Limb (tissue), 2 donors: ENCODE measurements at regions not wholly inside any gene's neighbourhood (a gene's known extent, or its start where the extent isn't known, plus 50 kb on each side); places are given as distances from the start of the nearest gene placed in this dataset.

Experiments
- DNase-seq, 2 donors: peaks; one replicate each; pipeline ENCODE4 v3.0.0-alpha.2; 2016; ENCODE audit errors: extremely low spot score in 2 of 2

GRCh38 chr1:14494911-14495310 lies 103.6 kb upstream of the KAZN start:
- no peak for DNase-seq

- no peak for DNase-seq
These were observed 103.1 kb upstream of the KAZN start for GRCh38 chr1:14495381-14495780.

- DNase-seq = no peak
These were observed 102.5 kb upstream of the KAZN start for GRCh38 chr1:14495996-14496395.

- DNase-seq = peak in 1 of 2 donors; percentile 12
These were observed 99.6 kb upstream of the KAZN start for GRCh38 chr1:14498839-14499238.

- DNase-seq = no peak
These were observed 99.0 kb upstream of the KAZN start for GRCh38 chr1:14499312-14500040.

GRCh38 chr1:14500041-14500440 lies 98.4 kb upstream of the KAZN start:
- DNase-seq = no peak

- no peak for DNase-seq
These were observed 97.6 kb upstream of the KAZN start for GRCh38 chr1:14500912-14501311.

- no peak for DNase-seq
These were observed 94.0 kb upstream of the KAZN start for GRCh38 chr1:14504517-14504916.

GRCh38 chr1:14506471-14507255 lies 91.8 kb upstream of the KAZN start:
- no peak for DNase-seq

- DNase-seq = peak in 1 of 2 donors; percentile 87
These were observed 91.2 kb upstream of the KAZN start for GRCh38 chr1:14507262-14507661.

GRCh38 chr1:14508613-14509012 lies 89.9 kb upstream of the KAZN start:
- no peak for DNase-seq

GRCh38 chr1:14511166-14511680 lies 87.3 kb upstream of the KAZN start:
- peak in 1 of 2 donors; percentile 42 for DNase-seq

- DNase-seq = no peak
These were observed 86.5 kb upstream of the KAZN start for GRCh38 chr1:14511796-14512585.

- no peak for DNase-seq
These were observed 85.4 kb upstream of the KAZN start for GRCh38 chr1:14513111-14513510.

- DNase-seq = no peak
These were observed 83.7 kb upstream of the KAZN start for GRCh38 chr1:14514739-14515138.

- DNase-seq = peak in 1 of 2 donors; percentile 31
These were observed 81.3 kb upstream of the KAZN start for GRCh38 chr1:14516974-14517840.

- DNase-seq = no peak
These were observed 80.7 kb upstream of the KAZN start for GRCh38 chr1:14517841-14518180.

GRCh38 chr1:14519976-14520375 lies 78.5 kb upstream of the KAZN start:
- DNase-seq = no peak

- no peak for DNase-seq
These were observed 77.8 kb upstream of the KAZN start for GRCh38 chr1:14520514-14521163.

GRCh38 chr1:14521622-14522021 lies 76.9 kb upstream of the KAZN start:
- DNase-seq = no peak
